Lower leg skin (tissue), 3 donors: ENCODE measurements at regions not wholly inside any gene's neighbourhood (a gene's known extent, or its start where the extent isn't known, plus 50 kb on each side); places are given as distances from the start of the nearest gene placed in this dataset.

Experiments used
- CTCF ChIP-seq, 3 donors: fragments of 450-650 bp; IDR thresholded peaks; one replicate each; pipeline ENCODE4 v1.5.1; 2016; ENCODE audit warnings: antibody characterized with exemption in 3 of 3, mild to moderate bottlenecking in 3 of 3, moderate library complexity in 2 of 3
- POLR2A ChIP-seq, 2 donors: fragments of 450-650 bp; IDR thresholded peaks; one replicate each; pipeline ENCODE4 v1.6.1; 2016 to 2017; ENCODE audit warnings: antibody characterized with exemption in 2 of 2, mild to moderate bottlenecking in 1 of 2, moderate library complexity in 1 of 2

GRCh38 chr2:107398683-107399082 is 428.0 kb upstream of the RGPD4 start:
- TF ChIP-seq CTCF (IDR thresholded peaks at IDR 0.05): no peak
- no peak for TF ChIP-seq POLR2A (IDR thresholded peaks at IDR 0.05)
